Dedifferentiated amniotic fluid mesenchymal stem cell (primary cell): ENCODE measurements at regions not wholly inside any gene's neighbourhood (a gene's known extent, or its start where the extent isn't known, plus 50 kb on each side); places are given as distances from the start of the nearest gene placed in this dataset.
"Not testable (repeated sequence)": the region's sequence is repeated elsewhere in the genome, so short reads cannot be mapped to it uniquely, and the experiment has no call there.

ENCODE experiments used
- DNase-seq: peaks from one replicate; pipeline ENCODE4 v3.0.0-alpha.2; 2016; ENCODE audit errors: extremely low spot score

DNA sequence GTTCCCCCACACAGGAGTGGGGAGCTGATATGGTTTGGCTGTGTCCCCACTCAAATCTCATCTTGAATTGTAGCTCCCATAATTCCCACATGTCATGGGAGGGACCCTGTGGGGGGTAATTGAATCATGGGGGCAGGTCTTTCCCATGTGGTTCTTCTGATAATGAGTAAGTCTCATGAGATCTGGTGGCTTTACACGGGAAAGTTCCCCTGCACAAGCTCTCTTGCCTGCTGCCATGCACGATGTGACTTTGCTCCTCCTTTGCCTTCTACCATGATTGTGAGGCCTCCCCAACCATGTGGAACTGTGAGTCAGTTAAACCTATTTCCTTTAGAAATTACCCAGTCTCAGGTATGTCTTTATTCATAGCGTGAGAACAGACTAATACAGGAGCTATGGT is 347.0 kb upstream of the CDH5 start:
- not testable (repeated sequence) for DNase-seq

DNA sequence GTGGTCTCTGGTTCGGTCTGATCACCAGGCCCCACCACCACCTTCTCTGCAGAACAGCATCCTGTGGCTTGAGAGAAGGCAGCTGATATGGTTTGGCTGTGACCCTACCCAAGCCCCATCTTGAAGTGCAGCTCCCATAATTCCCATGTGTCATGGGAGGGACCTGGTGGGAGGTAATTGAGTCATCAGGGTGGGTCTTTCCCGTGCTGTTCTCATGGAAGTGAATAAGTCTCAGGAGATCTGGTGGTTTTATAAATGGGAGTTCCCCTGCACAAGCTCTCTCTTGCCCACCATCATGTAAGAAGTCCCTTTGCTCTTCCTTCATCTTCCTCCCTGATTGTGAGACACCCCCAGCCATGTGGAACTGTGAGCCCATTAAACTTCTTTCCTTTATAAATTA is 352.3 kb upstream of the CDH5 start:
- no peak for DNase-seq

DNA sequence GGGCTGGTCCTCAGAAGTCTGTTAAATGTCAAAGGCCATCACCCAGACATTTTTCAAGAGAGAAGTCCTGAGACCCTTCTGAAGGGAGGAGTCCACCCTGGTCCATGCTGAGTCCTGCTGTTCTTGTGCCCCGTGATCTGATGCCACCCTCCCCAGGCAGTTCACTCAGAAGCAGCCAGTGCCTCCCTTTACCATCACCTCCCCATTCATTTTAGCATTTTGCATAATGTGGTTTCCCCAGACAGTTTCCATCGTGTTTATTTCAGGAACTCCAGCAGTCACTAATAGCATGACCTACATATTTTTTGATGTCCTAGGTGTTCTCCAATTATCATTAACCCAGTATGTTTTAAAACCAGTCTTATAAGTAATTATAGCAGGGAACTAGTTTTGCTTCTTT is 353.0 kb upstream of the CDH5 start:
- no peak for DNase-seq

DNA sequence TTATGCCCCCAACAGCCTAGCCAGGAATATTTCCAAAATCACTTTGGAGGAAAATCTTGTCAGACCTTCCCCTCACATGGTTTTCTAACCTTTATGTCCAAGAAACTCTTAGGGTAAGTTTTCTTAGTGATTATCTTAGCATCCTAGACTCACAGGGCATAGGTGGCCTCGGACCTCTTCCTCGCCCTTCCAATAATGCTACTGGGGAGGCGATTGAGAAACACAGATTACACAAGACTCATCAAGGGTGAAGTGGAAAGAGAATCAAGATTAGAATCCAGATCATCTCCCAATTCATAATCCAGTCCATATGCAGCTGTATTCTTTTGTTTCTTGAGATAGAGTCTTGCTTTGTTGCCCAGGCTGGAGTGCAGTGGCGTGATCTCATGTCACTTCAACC is 358.4 kb upstream of the CDH5 start:
- DNase-seq = no peak

DNA sequence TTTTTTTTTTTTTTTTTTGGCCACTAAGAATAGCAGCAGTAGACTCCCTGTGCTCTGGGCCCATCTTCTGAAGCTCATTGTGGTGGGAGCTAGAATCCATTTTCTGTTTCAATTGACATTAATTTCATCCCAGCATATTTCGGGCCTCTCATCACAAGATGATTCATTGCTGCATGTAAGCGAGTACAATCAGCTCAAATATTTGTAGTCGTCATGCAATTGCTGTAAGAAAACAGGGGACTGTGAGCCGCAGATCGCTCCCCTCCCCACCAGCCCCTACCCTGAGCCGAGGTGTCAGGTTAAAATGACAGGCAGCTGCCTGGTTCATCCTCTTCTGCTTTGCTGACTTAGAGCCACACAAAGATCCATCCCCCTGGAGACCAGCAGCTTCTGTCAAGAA is 358.8 kb upstream of the CDH5 start:
- peak; percentile 89 for DNase-seq

DNA sequence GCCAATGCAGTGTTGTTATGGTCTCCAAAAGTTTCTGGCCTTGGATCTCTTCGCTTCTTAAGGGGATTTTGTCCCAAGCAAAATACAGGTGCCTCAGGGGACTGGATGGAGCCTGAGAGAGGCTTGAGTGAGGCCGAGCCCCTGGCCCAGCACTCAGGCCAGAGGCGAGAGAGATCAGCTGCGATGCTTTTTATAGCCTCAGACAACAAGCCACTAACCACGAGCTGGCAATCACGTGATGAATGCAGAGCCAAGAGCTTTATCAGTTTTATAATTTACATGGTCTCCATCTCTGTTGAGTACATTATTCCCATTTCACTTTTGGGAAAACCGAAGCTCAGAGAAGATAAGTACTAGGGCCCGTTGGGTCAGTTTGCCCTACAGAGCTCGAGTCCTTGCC is 360.0 kb upstream of the CDH5 start:
- DNase-seq = no peak

DNA sequence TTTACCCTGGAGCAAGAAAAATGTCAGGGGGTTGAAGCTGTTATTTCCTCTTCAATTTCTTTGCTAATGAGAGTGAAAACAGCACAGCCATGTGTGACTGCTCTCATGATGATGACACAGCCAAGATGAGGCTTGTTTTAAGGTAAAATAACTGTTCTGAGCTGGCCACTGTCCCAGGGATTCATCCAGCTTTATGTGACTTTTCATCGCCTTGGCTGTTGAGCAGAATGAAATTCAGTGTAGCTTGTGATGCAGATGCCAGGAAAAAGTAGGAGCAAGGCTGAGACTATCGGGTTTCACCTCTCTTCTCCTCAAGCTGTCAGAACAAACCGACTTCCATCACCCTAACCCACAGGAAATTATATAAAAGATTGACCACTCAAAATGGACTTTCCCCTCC is 361.8 kb upstream of the CDH5 start:
- no peak for DNase-seq

DNA sequence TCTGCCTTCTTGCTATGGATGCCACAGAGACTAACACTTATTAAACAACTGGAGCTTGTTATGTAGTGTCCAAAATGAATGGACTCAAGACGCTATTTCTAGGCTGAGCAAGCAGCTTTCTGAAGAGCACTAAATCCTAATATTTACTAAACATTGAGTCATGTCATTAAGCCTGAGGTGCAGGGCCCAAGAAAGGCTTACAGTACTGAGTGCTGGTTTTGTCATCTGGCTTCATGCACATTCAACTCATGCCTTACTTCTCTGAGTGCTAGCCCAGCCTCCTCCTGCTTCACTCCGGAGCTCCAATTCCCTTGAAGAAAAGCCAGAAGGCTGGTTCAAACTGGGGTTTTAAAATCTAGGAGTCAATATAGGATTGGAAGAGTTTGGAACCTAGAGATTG is 363.3 kb upstream of the CDH5 start:
- no peak for DNase-seq

DNA sequence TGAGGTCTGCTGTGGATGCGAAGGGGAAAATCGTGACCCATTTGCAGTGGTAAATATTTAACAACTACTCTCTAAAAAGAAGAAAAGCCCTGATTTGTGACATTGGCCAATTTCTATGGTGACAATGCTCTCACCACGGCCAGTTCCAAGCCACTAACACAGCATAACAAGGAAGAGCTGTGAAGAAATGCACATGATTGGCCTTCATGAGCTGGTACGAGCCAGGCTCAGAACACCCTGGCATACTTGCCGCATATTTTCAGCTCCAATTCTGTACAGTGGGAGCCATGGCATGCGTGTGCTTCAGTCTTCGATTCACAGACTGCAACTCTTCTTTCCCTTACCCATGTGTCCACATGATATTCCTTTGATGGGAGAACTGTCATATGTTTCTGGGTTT is 363.9 kb upstream of the CDH5 start:
- DNase-seq = no peak

DNA sequence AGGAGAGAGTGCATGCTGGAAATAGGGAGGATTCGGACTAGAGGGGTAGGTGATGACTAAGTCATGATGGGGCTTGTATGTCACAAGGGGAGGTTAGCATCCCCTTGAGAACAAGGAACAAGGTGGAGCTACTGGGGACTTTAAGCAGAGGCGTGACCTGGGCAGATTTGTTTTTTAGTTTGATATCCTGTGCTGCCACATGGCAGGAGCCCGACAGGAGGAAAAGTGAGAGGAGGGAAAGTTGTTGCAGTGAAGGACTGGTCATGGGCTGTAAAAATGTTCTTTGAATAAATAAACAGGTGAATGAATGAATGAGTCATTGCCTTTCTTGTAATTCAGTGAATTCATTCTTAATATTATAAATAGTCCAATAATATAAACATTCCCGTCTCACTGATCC is 365.1 kb upstream of the CDH5 start:
- DNase-seq = no peak

DNA sequence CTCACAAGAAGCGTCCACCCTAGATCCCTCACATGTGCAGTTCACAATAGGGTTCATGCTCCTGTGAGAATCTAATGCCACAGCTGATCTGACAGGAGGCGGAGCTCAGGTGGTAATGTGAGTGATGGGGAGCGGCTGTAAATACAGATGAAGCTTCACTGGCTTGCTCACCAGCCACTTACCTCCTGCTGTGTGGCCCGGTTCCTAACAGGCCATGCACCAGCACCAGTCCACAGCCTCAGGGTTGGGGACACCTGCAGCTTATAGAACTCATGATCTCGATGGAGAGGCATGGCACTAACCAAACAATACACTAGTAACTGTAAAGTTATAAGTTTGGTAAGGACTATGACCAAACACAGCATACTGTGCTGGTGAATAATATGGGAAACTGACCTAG is 368.0 kb upstream of the CDH5 start:
- no peak for DNase-seq

DNA sequence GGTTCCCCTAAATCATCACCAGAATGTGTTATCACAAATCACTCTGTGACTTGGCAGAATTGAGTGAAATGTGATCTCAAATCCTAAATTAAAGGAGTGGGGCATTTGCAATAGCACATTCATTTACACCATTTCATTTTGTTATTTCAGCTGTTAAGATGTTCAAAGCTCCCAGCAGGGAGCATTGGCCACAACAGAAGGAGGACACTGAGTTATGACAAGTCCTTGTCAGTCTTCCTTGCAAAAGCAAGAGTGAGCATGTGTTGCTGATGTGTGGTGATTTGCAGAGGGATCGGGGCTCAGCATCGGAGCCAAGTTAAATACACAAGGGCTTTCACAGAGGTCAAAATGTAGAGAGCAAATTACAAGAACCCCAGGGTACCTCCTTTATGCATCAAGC is 372.2 kb upstream of the CDH5 start:
- no peak for DNase-seq

DNA sequence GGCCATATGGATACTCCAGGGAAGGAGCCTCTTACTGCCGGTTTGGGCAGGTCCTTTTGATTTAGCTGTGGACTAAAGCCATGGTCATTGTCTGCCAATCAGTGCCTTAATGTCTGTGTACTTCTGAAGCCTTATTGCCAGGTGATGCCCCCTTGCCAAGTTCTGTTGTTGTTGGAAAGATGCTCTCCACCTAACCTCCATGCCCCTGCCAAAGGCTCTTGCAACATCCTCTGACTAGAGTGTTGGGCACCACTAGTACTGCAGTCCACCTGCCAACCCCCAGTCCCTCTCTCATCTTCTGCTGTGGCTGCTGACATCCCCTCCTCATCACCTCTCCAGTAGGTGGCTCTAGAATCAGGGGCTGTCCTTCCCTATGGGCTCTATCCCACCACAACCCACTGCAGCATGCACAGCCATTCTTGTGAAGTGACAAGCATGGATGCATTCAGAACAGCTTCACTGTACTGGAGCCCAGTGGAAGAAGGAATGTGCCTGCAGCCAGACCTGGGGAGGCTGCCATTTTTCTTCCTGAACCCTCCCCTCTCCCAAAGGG is 375.3 kb upstream of the CDH5 start:
- no peak for DNase-seq

DNA sequence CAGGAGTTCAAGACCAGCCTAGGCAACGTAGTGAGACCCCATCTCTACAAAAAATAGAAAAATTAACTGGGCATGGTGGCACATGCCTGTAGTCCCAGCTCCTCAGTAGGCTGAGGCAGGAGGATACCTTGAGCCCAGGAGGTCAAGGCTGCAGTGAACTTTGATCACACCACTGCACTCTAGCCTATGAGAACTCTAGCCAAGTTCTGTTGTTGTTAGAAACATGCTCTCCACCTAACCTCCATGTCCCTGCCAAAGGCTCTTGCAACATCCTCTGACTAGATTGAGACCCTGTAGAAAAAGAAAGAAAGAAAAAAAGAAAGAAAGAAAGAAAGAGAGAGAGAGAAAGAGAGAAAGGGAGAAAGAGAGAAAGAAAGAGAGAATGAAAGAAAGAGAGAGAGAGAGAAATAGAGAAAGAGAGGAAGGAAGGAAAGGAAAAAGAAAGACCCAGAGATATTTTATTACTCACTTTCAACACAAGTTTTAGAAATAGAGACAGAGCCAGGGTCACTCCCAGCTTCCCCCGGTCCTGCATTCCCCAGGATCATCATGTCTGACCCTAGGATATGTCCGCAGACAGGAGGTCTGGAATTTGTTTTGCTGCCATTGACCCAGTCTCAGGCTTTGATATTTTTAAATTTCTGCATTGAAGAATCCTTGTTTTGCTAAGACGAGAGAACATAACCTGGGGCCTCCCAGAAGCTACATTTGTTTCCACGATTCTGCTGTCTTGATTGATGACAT is 376.5 kb upstream of the CDH5 start:
- DNase-seq = no peak

DNA sequence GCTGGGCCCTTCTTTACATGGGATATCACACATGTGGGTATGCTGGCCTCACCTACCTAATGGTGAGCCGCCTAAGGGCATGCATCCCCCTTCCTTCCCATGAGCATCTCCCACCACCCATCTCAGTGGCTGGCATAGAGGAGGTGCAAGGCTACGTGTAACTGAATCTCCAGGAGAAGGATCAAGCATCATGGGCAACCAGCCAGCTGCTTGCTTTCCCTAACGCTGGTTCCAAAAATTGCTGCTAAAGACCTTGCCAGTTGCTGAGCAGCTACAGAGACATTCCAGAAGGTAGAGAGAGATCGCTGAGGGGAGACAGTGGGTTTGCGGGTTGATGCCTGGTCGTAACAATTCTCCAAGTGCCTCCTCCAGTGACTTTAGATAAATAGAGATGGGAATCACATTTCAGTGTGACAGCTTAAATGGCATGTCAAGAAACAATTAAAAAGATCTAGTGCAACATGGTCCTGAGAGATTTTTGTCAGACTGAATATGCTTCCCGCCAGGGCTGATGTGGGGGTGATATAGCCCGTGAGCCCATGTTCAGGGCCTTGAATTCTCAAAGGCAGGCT is 378.4 kb upstream of the CDH5 start:
- DNase-seq = no peak

DNA sequence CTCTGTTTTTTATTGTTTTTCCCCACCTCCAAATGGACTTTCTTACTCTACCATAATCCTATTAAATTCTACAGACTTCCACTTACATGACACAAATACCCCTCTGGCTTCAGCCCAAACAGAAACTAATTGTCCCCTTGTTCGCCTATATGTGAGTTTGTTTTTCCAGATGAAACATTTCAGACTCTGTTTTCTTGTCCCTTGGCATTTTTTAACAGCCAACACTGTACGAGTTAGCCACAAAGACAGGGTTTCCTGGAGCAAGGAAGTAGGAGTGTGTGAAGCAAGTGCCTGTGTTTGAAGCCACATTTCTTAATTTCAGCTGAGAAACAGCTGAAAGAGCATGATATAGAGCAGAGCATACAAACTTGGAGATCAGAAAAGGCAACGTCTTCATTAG is 382.2 kb upstream of the CDH5 start:
- no peak for DNase-seq

DNA sequence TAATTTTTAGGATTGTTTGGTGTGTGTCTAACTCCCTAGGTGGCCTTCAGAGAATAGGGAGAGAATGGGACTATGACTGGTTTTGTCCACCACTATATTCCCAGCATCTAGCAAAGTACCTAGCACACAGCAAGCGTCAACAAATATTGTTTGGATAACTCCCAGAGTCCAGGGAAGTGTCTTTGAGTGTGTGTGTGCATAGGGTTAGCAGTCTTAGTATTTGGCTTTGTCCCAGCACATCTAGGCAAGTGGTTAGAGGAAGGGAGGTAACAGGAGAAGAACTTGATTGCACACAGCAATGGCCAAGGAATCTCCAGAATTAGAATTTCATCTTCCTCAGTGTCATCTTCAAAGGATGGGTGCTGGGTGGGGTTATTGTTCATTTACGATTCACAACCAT is 385.4 kb upstream of the CDH5 start:
- no peak for DNase-seq

DNA sequence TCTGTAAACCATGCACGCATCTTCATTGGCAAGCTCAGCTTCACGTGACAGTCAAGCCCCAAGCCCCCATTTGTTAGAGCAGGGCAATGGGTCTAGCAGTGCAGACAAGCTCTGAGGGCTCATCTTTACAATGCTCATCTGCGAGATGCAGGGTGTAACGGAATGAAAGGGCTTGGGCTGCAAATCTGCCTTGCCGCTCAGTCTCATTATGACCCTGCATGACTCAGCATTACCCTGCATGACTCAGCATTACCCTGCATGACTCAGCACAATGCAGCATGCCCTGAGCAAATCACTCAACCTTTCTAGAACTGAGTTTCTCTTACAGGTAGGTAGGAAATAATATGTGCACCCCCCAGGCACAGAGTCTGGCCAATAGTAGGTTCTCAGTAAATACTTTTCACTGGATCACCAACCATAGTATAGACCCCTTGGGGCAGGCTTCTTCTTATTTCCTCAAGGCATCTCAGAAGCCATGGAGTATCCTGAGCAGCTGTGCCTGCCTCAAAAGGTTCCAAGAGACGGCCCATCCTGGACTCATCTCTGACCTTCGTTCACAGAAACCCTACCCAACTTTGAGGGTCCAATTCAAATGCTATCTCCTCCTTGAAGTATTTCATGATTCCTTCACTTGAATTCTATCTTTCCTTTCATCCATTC is 391.3 kb upstream of the CDH5 start:
- peak; percentile 15 for DNase-seq

DNA sequence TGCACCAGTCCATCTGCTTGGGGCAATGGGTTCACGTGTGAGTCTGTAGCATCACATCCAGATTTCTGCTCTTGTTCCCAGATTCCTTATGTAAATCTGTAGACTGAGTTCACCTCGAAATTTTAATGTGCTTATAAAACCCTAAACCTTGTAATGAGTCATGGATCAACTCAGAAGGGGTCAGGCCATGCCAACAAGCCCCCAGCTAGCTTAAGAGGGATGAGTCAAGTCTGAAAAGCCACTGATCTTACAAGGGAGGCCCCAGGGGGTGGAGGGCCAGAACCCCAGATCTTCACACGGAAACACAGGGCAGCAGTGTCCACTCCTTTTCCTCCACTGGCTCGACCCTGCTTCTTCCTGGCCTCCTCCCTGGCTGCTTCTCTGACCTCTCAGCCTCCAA is 399.1 kb upstream of the CDH5 start:
- DNase-seq = no peak

DNA sequence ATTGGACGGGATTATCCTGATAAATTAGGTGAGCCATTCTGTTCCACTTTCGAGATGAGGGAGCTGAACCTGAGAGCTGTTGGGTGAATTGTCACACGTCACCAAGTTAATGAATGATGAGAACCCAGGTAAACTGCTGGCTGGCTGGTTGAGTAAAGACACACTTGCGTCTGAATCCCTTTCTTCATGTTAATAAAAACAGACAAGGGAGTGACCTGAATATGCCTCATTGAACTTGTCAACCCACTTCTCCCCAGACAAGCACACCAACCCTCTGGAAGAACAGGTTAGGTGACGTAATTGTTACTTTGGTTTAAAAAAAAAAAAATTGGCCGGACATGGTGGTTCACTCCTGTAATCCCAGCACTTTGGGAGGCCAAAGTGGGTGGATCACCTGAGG is 400.9 kb upstream of the CDH5 start:
- no peak for DNase-seq

DNA sequence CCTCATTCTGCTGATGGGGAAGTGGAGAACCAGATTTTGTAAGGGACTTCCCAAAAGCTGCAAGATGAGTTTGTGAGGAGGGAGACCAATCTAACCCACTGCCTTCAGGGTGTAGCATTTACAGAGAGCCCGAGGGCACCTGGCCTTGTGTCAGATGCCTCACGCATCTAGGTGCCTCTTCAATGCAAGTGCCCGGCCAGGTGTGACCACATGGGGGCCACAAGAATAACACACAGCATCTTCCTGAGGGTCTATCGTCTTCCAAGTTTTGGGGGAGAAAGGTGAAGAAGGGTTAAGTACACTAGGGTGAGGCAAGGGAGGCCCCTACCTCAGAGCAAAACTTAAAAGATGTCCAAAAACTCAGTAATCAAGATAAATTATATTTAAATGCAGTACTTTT is 401.7 kb upstream of the CDH5 start:
- no peak for DNase-seq

DNA sequence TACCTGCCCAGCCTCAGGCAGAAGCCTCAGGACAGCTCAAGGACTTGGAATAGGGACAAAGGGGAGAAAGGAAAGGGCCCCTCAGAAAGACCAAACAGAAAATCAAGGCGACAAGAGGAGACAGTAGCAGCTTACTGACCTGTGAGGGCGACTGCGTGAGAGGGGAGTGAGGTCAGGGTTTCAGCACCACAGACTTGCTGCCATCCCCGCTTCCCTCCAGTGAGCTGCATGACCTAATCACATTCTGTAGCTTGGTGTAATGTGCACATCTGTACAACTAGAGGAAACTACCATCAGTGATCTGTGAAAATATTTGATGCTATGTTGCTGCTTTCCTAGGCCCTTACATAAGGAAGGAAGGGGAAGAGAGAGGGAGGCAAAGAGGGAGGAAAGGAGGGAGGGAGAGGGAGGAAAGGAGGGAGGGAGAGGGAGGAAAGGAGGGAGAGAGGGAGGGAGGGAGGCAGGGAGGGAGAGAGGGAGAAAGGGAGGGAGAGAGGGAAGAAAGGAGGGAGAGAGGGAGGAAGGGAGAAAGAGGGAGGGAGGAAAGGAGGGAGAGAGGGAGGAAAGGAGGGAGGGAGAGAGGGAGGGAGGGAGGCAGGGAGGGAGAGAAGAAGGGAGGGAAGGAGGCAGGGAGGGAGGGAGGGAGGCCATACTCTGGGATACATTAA is 404.9 kb upstream of the CDH5 start:
- no peak for DNase-seq

DNA sequence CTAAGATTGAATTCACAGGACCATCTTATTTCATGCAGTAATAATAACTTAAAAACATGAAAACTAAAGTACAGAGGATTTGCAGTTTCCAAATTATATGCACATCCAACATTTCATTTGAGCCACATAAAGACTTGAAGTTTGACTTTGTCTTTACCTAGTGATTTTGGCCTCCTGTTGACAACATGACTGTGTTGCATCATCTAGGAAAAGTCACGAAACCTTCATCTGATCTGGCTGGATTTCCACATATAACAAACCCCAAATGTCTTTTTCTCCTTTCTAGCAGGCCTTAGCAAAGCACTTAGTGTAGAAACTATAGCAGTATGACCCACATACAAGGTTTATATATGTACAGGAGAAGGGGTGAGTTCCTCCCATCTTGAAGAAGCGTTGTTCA is 406.5 kb upstream of the CDH5 start:
- DNase-seq = no peak
